NOMO-1 treated with dmso at 0.1 percent for 144 hours (cell line): ENCODE measurements at regions not wholly inside any gene's neighbourhood (a gene's known extent, or its start where the extent isn't known, plus 50 kb on each side); places are given as distances from the start of the nearest gene placed in this dataset.
"Not testable (repeated sequence)": the region's sequence is repeated elsewhere in the genome, so short reads cannot be mapped to it uniquely, and the experiment has no call there.

Source experiments
- DNase-seq: peaks from one replicate; lab custom pipeline; 2025; ENCODE audit not compliant: unreplicated experiment; lab: John Stamatoyannopoulos, UW

GRCh38 chr10:3954615-3955014 is 169.6 kb upstream of the KLF6 start:
- DNase-seq = no peak

- not testable (repeated sequence) for DNase-seq
Measured at GRCh38 chr10:3954007-3954406, 169.0 kb upstream of the KLF6 start.

GRCh38 chr10:3951993-3952392 is 167.0 kb upstream of the KLF6 start:
- DNase-seq = no peak

- DNase-seq = no peak
Measured at GRCh38 chr10:3950676-3951275, 165.8 kb upstream of the KLF6 start.

- no peak for DNase-seq
Measured at GRCh38 chr10:3949711-3950110, 164.7 kb upstream of the KLF6 start.

- DNase-seq = no peak
Measured at GRCh38 chr10:3948843-3949242, 163.8 kb upstream of the KLF6 start.

GRCh38 chr10:3946234-3947229 is 161.5 kb upstream of the KLF6 start:
- no peak for DNase-seq

GRCh38 chr10:3945026-3945425 is 160.0 kb upstream of the KLF6 start:
- no peak for DNase-seq

- no peak for DNase-seq
Measured at GRCh38 chr10:3944591-3944990, 159.6 kb upstream of the KLF6 start.

- DNase-seq = no peak
Measured at GRCh38 chr10:3943695-3944257, 158.8 kb upstream of the KLF6 start.

- no peak for DNase-seq
Measured at GRCh38 chr10:3942937-3943489, 158.0 kb upstream of the KLF6 start.

GRCh38 chr10:3941676-3942075 is 156.7 kb upstream of the KLF6 start:
- no peak for DNase-seq

GRCh38 chr10:3936422-3937040 is 151.5 kb upstream of the KLF6 start:
- DNase-seq = no peak

- DNase-seq = no peak
Measured at GRCh38 chr10:3935933-3936359, 150.9 kb upstream of the KLF6 start.

GRCh38 chr10:3935141-3935540 is 150.1 kb upstream of the KLF6 start:
- no peak for DNase-seq

- no peak for DNase-seq
Measured at GRCh38 chr10:3933733-3934132, 148.7 kb upstream of the KLF6 start.

- DNase-seq = no peak
Measured at GRCh38 chr10:3932597-3933375, 147.8 kb upstream of the KLF6 start.

- DNase-seq = no peak
Measured at GRCh38 chr10:3931901-3932300, 146.9 kb upstream of the KLF6 start.

- no peak for DNase-seq
Measured at GRCh38 chr10:3931224-3931623, 146.2 kb upstream of the KLF6 start.

GRCh38 chr10:3928569-3928968 is 143.6 kb upstream of the KLF6 start:
- no peak for DNase-seq
